ENCODE measurements at regions not wholly inside any gene's neighbourhood (a gene's known extent, or its start where the extent isn't known, plus 50 kb on each side); places are given as distances from the start of the nearest gene placed in this dataset.

DNA sequence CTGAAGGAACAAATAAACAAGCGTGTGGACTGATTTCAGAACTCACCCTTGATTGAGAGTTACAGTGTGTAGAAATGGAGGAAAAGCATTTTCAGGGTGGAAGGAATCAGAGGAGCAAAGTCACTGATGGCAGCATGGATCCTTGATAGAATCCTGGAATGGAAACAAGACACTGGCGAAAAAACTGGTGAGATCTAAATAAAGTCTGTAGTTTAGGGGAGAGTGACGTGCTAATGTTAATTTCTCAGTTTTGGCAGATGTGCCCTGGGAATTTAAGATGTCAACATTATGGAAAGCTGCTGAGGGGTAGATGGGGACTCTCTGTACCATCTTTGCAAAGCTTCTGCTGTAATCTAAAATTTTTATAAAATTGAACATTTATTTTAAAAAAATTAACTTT is 378.0 kb downstream of the UQCRFS1 start:
- DNase-seq = no peak

DNA sequence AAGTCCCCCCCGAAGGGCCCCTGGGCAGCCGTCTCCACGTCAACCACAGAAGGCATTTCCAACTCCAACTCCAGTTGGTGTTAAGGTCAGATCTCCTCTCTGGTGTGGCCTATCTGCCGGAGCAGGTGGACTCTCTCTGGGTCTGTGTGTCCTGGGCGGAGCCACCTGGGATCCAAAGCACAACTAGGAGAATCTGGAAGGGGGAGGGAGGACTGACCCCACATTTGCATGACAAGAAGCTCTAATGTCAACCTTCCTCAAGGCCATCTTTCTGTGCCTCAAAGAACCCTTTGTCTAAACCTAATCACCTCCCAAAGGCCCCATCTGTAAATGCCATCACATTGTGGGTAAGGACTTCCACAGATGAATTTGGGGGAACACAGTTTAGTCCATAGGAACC is 381.5 kb downstream of the UQCRFS1 start:
- no peak for DNase-seq

DNA sequence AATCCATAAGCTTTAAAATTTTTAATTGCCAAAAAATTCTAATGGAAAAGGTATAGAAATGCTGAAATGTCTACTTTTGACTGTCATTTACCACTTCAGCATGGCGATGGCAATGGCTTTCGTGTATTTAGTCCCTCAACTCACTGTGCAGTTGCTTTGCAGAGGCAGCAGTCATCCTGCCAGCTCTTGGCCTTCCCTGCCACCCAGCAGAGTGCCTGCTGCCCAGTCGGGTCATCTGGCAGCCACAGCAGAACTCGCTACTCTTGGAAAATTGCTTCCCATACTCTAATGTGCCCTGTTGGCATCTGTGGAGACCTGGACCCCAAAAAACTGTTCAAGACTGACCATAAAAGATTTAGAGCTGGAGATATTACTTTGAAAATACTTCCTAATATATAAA is 383.2 kb downstream of the UQCRFS1 start:
- no peak for DNase-seq

DNA sequence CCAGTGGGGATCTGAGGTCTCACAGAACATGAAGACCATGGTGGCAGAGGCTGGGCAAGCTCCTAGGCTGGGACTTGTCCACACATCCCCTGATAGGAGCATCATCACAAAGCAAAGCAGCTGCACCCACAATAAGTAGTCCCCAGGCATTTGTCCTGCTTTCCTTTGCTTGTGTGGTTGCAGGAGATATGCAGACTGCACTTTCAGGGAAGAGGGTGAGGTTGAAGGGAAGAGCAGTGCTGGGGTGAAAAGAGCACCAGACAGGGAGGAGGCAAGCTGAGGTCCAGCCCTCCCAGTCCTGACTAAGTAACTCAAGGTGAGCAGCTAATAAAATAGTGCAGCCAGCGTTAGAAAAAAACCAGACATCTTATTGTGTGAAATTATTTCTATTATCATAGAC is 383.6 kb downstream of the UQCRFS1 start:
- DNase-seq = no peak

DNA sequence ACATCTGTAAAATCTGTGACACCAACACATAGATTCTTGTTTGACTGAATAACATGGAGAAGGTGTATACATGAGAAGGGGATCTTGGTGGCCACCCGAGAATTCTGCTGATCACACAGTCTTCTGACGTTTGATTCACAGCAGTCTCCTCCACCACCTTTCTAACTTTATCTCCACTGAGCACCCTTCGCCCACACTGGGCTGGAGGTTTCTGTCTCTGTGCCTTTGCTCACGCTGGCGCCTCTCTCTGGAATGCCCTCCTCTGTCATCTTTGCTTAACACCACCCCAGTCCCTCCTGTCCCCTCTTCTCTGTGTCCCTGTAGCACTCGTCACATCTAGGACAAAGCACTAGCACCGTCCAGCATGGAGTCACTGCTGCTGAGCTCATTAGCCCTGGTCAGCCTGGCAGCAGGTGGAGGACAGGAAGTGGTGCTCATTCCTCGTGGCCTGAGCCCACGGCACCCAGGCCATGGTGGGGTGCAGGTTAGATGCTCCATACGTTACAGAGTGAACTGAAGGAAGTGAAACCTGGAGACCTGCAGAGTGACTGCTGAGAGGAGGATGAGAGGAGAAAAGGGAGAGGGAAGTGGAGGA is 384.6 kb downstream of the UQCRFS1 start:
- DNase-seq = no peak

DNA sequence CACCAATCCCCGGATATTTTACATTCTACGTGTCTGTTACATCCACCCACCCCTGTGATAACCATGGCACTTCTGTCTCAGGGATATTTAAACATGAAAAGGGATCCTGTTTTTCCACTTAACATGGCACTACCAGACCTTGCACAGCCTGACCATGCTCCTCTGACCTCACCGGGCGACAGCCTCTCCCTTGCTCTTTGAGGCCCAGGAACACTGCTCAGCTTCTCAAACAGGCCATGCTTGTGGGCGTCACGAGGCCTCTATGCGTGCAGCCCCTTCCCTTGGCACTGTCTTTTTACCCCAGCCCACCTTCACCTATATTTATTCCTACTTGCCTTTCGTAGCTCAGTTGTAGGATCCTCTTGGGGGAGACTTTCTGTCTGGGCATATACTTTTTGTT is 385.6 kb downstream of the UQCRFS1 start:
- DNase-seq = no peak

DNA sequence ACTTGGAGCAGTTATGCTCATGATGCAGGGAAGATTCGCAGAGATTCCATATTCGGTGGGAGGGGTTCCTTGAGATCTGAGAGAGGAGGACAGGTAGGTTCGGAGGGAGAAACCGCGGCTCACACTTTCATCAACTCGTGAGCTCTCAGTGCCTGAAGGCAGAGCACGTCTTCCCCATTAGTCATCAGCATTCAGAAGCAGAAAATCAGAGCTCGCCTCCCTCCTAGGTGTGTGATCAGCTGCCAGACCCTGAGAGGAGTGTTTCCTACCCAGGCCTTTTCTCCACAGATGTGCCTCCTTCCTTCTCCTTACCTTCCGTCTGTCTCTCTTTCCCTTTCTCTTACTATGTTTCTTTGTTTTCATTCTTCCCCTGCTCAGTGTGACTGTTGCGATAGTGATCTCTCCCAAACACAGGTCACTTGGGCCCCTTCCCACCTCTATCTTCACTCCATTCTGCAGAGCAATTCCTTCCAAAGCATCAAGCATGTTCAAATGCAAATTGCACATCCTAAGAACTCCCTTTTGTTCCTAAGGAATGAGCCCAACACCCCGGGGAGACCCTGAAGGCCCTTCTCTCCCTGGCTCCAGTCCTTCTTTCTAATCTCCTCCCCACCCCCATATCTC is 389.5 kb downstream of the UQCRFS1 start:
- no peak for DNase-seq

DNA sequence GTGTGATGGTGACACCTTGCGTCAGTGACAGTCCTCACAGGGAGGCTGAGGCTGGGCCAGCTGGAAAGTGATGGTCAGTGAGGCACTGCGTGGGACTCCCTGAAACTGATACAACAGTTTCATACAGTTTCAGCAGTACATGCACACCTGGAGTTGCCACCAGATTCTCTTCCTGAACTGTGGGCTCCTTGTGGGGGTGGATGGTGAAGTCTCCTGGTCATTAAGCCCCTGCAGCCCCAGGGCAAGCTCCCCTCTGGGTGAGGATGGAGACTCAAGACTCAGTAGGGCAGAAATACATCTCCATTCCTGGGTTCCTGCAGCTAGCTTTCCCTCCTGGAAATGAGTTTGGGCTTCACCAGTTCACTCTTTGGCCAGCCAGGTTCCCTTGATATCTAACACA is 392.7 kb downstream of the UQCRFS1 start:
- no peak for DNase-seq

DNA sequence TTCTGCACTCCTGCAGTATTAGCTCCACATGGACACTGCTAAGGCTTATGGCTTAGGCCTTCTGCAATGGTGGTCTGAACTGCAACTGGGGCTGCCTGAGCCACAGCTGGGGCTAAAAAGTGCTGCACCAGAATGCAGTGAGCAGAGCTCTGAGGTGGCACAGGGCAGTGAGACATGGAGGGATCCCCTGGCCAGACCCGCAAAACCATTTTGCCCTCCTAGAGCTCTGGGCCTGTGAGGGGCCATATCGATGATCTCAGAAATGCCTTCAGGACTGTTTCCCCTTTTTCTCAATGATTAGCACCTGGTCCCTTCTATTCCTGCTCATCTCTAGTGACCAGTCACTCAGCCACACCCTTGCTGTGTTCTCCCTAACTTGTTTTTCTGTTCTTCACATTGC is 397.7 kb downstream of the UQCRFS1 start:
- DNase-seq = no peak

DNA sequence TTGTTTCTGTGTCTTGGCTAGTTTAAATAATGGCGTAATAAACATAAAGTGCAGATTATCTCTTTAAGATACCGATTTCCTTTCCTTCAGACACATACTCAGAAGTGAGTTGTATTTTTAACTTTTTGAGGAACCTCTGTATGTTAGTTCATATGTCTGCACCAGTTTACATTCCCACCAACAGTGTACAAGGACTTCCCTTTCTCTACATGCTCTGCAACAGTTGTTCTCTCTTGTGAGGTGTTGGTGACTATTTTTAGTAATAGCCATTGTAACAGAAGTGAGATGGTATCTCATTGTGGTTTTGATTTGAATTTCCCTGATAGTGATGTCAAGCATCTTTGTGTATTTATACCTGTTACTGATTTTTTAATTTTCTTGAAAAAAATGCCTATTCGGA is 418.6 kb downstream of the UQCRFS1 start:
- no peak for DNase-seq

DNA sequence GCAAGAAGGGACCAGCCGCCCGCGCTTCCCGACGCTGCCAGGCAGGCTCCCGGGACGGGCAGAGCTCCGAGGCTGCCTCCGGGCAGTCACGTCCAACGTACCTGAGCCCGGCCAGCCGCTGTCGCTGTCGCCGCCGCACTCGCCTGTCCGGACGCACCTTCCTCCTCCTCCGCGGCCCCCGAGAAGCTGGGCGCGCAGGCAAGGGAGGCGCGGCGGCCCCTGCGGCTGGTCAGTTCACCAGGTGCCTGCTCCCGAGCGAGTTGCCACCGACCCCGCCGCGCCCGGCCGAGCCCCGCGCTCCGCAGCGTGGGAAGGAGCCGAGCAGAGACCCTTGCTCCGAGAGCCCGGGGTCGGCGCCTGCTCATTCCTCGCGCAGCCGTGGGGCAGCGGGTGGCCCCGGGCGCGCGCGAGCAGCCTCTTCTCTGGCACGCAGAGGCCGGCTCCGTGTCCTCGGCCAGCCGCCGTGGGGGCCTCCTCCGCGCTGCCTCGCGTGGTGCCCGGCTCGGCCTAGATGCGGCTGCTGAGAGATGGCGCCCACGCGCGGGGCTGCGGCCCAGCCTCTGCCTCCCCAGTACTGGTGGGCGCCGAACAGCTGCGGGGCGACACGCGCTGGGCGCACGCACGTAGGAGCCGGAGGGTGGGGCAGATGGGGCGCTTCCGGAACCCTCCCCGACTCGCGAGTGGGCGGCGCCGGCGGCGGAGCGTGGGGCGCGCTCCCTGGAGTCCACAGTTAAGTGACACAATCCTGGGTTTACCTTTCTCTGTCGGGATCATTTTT is 419.4 kb downstream of the UQCRFS1 start:
- no peak for DNase-seq

DNA sequence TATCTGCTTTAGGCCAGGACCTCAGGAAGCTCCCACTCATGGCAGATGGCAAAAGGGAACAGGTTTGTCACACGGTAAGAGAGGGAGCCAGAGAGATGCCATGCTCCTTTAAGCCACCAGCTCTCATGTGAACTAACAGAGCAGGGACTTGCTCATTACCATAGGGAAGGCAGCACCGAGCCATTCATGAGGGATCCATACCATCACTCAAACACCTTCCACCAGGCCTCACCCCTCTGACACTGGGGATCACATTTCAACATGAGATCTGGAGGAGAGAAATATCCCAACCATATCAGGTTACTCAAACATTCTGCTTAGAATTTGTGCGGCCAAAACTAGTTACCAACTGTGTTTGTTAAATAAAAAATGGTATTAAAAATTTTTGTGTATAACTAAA is 427.0 kb downstream of the UQCRFS1 start:
- DNase-seq = no peak

DNA sequence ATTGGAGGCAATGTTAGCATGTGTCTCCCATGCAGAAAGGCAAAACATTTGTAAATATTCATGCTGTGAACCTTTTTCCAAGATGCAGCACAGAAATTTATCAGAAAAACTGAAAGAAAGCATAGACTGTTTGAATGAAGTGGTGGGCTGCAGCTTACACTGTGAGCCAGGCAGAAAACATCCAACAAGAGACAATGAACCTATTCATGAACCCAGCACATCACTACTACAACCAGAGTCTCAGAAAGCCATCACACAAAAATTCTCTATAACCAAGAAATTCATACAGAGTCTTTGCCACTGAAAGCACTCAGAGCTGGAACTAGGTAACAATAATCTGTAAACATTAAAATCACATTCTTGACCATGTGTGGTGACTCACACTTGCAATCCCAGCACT is 448.9 kb downstream of the UQCRFS1 start:
- no peak for DNase-seq

DNA sequence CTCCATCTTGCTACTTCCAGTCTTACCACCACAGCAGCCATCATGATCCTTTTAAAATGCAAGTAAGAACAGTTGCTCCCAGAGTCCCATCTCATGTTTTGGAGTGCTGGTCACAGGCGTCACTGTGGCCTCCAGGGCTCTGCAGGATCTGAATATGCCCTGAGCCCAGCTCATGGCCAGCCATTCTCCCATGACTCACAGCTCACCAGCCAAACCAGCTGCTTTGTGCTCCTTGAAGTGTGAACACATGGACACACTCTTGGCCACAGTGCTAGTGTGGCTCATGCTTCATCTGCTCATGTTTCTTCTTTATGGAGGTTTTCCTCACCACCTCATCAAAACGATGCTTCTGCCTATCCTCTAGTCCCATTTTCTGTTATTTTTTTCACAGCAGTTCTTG is 466.5 kb downstream of the UQCRFS1 start:
- DNase-seq = no peak

DNA sequence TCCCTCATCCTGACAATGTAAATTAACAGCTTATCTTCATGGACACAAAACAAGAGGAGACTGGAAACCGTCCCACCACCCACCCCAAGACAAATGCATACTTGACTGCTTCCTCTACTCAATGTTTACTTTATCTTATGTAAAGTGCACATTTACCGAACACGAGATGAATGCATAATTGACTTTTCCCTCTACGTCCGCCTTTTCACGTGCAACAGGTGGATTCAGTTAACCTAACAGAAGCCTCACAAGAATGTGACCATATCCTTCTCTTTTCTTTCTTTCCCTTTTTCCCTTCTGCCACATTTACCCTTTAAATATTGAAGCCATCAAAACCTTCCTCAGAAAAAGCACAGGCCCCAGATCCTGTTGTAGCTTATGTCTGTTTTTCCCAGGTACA is 468.0 kb downstream of the UQCRFS1 start:
- DNase-seq = no peak

DNA sequence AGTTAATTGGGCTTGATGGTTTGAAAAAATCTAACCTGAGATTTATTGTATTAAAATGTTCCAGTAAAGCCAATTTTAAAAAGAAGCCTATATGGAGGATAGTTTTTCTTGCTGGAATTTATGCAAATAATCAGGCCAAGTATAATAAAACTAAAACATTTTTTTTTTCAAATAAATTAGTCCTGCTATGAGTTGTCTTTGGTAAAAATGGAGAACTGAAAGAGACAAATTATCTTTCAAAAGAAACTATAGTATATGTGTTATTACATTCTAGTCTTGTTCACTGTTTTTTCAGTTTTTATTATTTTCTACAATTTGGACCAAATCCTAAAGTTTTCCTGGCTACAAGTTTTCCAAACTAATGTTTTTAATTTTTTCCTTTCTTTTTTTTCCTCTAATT is 468.9 kb downstream of the UQCRFS1 start:
- no peak for DNase-seq

DNA sequence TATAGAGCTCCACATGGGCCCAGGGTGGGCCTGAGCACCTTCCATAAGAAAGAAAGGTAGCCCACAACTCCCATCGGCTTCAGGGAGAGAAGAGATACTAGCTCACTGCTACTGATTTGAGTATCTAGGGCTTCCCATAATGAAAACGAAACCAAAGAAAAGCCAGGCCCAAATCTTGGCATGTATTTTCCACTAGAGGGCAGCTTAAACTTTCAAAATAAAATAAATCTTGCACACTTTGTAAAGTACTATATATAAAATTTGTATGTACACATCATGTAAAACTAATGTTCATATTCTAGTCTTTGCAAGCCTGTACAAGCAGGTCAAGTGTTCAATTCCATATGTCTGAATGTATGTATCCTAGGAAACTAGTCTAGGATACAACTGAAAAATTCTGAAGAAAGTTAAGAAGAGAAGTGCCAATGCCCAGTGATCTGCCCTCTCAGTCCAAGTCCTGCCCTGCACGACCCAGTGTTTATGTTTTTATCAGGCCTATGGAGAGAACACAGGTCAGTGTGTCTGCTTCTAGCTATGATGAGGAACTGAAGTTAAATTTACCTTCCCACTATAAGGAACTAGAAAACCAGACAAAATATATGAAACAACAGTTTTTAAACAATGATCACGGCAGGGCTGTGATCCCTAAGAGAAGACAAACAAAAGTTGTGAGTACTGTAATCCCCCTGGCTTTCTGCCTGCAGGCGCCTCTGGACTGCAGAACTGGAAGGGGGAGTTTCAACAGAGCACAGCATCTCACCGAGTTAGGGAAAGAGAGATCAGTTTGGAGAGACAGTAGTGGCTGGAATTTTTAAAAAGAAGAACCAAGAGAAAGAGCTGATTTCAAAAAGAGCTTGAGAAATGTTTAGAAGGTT is 475.7 kb downstream of the UQCRFS1 start:
- DNase-seq = no peak

DNA sequence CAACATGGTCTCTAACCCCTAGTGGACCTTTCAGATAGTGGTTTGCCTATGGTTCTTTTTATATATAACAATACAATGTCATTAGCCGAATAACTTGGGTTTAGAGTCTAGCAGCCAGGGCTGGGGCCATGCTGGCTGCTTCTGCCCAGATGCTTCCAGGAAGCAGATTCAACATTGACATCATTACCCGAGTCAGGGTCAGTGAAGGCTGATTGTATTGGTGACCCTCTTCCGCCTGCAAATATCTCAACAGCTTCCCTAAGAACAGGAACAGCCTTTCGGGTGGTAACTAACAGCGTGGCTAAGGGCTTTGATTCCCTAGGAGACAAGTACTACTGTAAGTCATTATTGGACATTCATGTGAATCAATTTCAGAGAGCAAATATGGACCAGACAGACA is 476.4 kb downstream of the UQCRFS1 start:
- DNase-seq = no peak

DNA sequence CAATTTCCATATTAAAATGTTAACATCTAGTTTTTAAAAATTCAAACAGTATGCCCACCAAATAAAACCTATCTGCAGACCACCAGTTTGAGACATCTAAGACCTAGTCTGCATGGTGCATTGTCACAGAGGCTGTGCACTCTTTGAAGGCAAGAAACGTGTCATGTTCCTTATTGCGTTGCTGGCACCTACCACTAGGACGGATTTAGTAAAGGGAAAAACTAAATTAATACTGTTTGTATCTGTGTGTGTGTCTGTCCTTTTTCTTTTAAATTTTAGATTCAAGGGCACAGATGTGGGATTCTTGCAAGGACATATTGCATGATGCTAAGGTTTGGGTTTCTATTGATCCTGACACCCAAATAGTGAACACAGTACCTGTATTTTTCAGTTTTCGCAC is 481.4 kb downstream of the UQCRFS1 start:
- no peak for DNase-seq

DNA sequence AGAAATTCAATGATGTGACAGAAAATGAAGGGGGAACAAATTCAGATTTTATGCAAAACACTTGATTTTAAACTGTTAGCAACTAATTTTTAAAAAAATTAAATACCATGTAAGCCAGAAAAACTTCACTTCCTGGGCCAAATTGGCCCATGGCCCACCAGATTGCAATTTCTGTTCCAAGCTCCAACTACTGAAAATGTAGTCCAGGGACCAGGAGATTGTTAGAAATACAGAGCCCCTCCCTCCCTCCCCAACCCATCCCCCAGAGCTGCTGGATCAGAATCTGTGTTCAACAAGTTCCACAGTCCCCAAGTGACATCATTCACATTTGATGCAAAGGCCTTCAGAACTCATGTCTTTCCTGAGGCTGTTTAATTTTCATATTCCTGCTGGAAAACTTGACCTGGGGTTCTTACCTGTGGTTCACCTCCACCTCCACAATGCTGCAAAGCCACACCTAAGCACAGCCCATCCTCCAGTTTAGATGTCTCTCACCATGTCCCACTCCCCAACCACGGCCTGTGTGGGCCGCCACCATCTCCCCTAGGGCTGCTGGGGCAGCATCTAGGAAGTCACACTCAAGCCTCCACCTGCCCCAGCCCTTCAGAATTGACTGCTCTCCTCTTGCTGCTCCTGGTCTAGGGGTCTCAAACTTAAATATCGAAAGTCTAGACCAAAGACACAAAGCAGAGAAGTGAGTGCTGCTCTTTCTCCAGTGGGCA is 482.0 kb downstream of the UQCRFS1 start:
- DNase-seq = no peak

DNA sequence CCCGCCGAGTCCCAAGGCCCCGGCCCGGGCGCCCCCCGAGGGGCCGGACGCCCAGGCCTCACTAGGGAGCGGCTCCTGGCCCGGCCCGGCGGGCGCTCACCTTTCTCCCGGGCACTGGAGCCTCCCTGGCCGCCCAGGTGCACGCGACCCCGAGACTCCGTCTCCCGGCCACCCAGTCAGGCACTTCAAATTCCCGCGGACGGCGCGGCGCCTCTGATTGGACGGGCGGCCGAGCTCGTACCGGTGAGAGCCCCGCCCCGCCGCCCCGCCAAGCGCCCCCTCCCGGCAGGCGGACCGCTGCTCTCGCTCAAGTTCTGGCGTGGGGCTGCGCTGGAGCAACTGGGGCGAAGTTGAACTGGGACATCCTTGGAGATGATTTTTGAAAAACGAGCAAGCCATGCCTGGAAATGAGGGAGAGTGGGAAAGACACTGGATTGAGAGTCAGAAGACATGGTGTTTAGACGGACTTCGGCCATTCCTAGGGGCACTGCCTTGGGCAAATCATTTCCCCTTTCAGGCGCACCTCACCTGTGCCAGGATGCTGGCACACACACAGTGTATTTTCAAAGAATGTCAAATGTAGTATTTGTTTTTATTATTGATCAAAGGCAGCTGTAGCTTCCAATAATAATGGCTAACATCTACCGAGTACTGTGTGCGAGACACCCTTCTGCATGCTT is 485.3 kb downstream of the UQCRFS1 start:
- DNase-seq = no peak
